GM23338 (cell line): ENCODE measurements at regions not wholly inside any gene's neighbourhood (a gene's known extent, or its start where the extent isn't known, plus 50 kb on each side); places are given as distances from the start of the nearest gene placed in this dataset.

Source experiments
- CTCF ChIP-seq, 2 experiments: fragments of 200-600 bp in 1 of 2; sonication (generic) in 1 of 2; conservative IDR thresholded peaks; 2 replicates each; pipeline versions ENCODE4 v1.5.1 to v1.6.1; 2016 to 2017; ENCODE audit warnings: antibody characterized with exemption in 2 of 2, low read depth in 2 of 2, mild to moderate bottlenecking in 2 of 2, moderate library complexity in 1 of 2
- ETS1 ChIP-seq: IDR thresholded peaks from 2 replicates; pipeline ENCODE4 v1.6.1; 2016; ENCODE audit warnings: antibody characterized with exemption
- EZH2 ChIP-seq: fragments of 200-600 bp; sonication (generic); IDR thresholded peaks from one replicate; pipeline ENCODE4 v1.8.0; 2017; ENCODE audit warnings: antibody characterized with exemption, mild to moderate bottlenecking, low read depth; ENCODE audit not compliant: unreplicated experiment
- EZH2phosphoT487 ChIP-seq: fragments of 200-600 bp; sonication (generic); IDR thresholded peaks from one replicate; pipeline ENCODE4 v1.8.1; 2018; ENCODE audit warnings: antibody characterized with exemption; ENCODE audit not compliant: unreplicated experiment
- JUNB ChIP-seq: IDR thresholded peaks from one replicate; pipeline ENCODE4 v1.6.1; 2016; ENCODE audit warnings: antibody characterized with exemption; ENCODE audit not compliant: unreplicated experiment
- POLR2AphosphoS5 ChIP-seq: IDR thresholded peaks from 2 replicates; pipeline ENCODE4 v1.6.1; 2016; ENCODE audit warnings: antibody characterized with exemption, low read depth

- no peak for TF ChIP-seq CTCF (conservative IDR thresholded peaks at IDR 0.05; ENCODE audit: low read depth in 2 of 2)
- TF ChIP-seq EZH2 = no peak
- no peak for TF ChIP-seq JUNB
- no peak for TF ChIP-seq ETS1
- no peak for TF ChIP-seq EZH2phosphoT487
- TF ChIP-seq POLR2AphosphoS5 = no peak
Observed at GRCh38 chr5:26761446-26761845, 276.9 kb downstream of the CDH9 start.
